H1 (cell line): ENCODE measurements at regions not wholly inside any gene's neighbourhood (a gene's known extent, or its start where the extent isn't known, plus 50 kb on each side); places are given as distances from the start of the nearest gene placed in this dataset.

Experiments used
- CREB1 ChIP-seq: IDR thresholded peaks from 2 replicates; pipeline ENCODE4 v1.6.1; 2012; ENCODE audit warnings: inconsistent platforms
- KDM5A ChIP-seq: fragments of 200-600 bp; IDR thresholded peaks from 2 replicates; pipeline ENCODE4 v1.7.1; 2012; ENCODE audit warnings: mild to moderate bottlenecking, low read length, inconsistent platforms, mixed read lengths
- PHF8 ChIP-seq: fragments of 200-600 bp; sonication (generic); conservative IDR thresholded peaks from 2 replicates; pipeline ENCODE4 v1.7.1; 2012; ENCODE audit warnings: low read depth, mild to moderate bottlenecking, inconsistent platforms, low read length, moderate library complexity
- RAD21 ChIP-seq, 2 experiments: IDR thresholded peaks in 1 of 2; conservative IDR thresholded peaks in 1 of 2; 2 replicates each; pipeline ENCODE4 v1.6.1; 2011; ENCODE audit warnings: low read depth in 2 of 2, low read length in 2 of 2, improper control_type of control experiment in 1 of 2, inconsistent platforms in 1 of 2, mild to moderate bottlenecking in 1 of 2, moderate library complexity in 1 of 2
- TF ChIP-seq, protein P1 (sequence below): IDR thresholded peaks from 2 replicates; pipeline ENCODE4 v1.6.1; 2011; ENCODE audit warnings: low read length, improper control_type of control experiment

DNA sequence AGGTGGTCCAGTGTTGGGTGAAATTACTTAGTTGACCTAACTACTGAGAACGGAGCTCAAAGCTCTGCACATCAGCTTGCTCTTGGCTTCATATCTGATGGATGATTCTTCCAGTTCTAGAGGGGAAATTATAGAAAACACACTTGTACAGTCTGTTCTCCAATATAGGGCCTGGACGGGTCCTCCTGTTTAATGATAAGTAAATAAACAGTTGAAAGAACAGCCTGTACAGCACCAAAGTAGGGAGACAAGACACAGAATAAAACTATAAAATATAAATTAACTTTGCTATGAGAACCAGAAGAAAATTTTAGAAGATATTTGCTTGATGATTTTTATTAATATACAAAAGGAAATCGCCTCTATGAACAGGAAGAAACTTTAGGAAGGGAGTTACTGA lies 271.7 kb downstream of the STK31 start:
- TF ChIP-seq KDM5A (no peak), PHF8 (no peak), CREB1 (no peak), RAD21 (IDR thresholded peaks at IDR 0.05 in 1 of 2, conservative IDR thresholded peaks at IDR 0.05 in 1 of 2; ENCODE audit: low read depth in 2 of 2, low read length in 2 of 2) (no peak)
- TF ChIP-seq, protein P1, sequence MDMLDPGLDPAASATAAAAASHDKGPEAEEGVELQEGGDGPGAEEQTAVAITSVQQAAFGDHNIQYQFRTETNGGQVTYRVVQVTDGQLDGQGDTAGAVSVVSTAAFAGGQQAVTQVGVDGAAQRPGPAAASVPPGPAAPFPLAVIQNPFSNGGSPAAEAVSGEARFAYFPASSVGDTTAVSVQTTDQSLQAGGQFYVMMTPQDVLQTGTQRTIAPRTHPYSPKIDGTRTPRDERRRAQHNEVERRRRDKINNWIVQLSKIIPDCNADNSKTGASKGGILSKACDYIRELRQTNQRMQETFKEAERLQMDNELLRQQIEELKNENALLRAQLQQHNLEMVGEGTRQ, result no peak
